Calu3 (cell line): ENCODE measurements at regions not wholly inside any gene's neighbourhood (a gene's known extent, or its start where the extent isn't known, plus 50 kb on each side); places are given as distances from the start of the nearest gene placed in this dataset.

ENCODE experiments used
- BruUV-seq: library from RNA; stranded (reverse); fragments of 400-500 nt; replicated peaks from 2 replicates; lab custom pipeline; 2021; lab: Mats Ljungman, UMichigan
- CTCF ChIA-PET: fragments of 300-600 bp; sonication (Branson Sonifier 250); formaldehyde crosslinking; loops from one replicate; lab custom pipeline; 2022; ENCODE audit warnings: antibody characterized with exemption; lab: Charles Lee
- DNase-seq: peaks from one replicate; pipeline ENCODE4 v3.0.0; 2022
- H3K27ac Mint-ChIP-seq: one replicate; pipeline ENCODE4 v1.8.0; 2022; ENCODE audit warnings: mixed read lengths; ENCODE audit not compliant: unreplicated experiment
- H3K27me3 Mint-ChIP-seq: one replicate; pipeline ENCODE4 v1.8.0; 2022; ENCODE audit warnings: mixed read lengths; ENCODE audit not compliant: unreplicated experiment
- H3K36me3 Mint-ChIP-seq: one replicate; pipeline ENCODE4 v1.8.0; 2022; ENCODE audit warnings: mild to moderate bottlenecking, moderate library complexity, mixed read lengths; ENCODE audit not compliant: insufficient read depth, unreplicated experiment
- H3K4me1 Mint-ChIP-seq: one replicate; pipeline ENCODE4 v1.8.0; 2022; ENCODE audit warnings: mild to moderate bottlenecking, low read depth, mixed read lengths; ENCODE audit not compliant: unreplicated experiment
- H3K4me3 Mint-ChIP-seq: one replicate; pipeline ENCODE4 v1.8.0; 2022; ENCODE audit warnings: mild to moderate bottlenecking, low read depth, moderate library complexity, mixed read lengths; ENCODE audit not compliant: unreplicated experiment
- H3K9me3 Mint-ChIP-seq: one replicate; pipeline ENCODE4 v1.8.0; 2022; ENCODE audit warnings: low read depth, mixed read lengths; ENCODE audit not compliant: unreplicated experiment
- intact Hi-C: fragments of 100-400 bp; cut with micrococcal nuclease; formaldehyde crosslinking; loops from one replicate; pipeline ENCODE4 v1.10.0; 2022; ENCODE audit not compliant: unreplicated experiment
- TF ChIP-seq, protein P1 (sequence below): fragments of 200-600 bp; IDR thresholded peaks from one replicate; pipeline ENCODE4 v1.8.0; 2022; ENCODE audit warnings: antibody characterized with exemption; ENCODE audit not compliant: unreplicated experiment

DNA sequence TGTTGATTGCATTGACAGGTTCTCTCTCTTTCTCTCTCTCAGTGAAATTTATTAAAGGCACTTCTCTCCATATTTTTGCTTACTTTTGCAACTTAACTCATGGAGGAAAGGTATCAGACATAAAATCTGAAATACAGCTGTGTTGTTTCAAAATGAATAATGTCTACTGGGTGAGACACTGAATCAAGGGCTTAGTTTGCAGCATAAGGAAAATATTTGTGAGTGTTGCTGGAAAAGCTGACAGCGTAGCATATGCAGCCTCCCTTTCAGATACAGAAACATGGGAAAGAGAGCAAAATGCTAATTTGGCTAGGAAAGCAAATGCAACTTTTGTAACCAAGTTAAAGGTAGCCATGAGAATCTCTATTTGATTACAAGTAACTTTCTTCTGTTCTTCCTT, 81.5 kb upstream of the COL3A1 start:
- no peaks in the 10 kb centered on the region for H3K9me3 Mint-ChIP-seq
- BruUV-seq = no TSS peak
- H3K36me3 Mint-ChIP-seq = no peaks in the 10 kb centered on the region
- no peaks in the 10 kb centered on the region for H3K4me1 Mint-ChIP-seq
- DNase-seq = no peak
- H3K27ac Mint-ChIP-seq = no peak overlapping the region
- TF ChIP-seq, protein P1, sequence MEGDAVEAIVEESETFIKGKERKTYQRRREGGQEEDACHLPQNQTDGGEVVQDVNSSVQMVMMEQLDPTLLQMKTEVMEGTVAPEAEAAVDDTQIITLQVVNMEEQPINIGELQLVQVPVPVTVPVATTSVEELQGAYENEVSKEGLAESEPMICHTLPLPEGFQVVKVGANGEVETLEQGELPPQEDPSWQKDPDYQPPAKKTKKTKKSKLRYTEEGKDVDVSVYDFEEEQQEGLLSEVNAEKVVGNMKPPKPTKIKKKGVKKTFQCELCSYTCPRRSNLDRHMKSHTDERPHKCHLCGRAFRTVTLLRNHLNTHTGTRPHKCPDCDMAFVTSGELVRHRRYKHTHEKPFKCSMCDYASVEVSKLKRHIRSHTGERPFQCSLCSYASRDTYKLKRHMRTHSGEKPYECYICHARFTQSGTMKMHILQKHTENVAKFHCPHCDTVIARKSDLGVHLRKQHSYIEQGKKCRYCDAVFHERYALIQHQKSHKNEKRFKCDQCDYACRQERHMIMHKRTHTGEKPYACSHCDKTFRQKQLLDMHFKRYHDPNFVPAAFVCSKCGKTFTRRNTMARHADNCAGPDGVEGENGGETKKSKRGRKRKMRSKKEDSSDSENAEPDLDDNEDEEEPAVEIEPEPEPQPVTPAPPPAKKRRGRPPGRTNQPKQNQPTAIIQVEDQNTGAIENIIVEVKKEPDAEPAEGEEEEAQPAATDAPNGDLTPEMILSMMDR = no peak
- intact Hi-C loops = no loop called here
- H3K27me3 Mint-ChIP-seq = no peaks in the 10 kb centered on the region
- no peak overlapping the region for H3K4me3 Mint-ChIP-seq
- CTCF ChIA-PET = no interaction called here

- CTCF ChIA-PET = no interaction called here
- H3K27me3 Mint-ChIP-seq = no peaks in the 10 kb centered on the region
- TF ChIP-seq, protein P1 = no peak
- H3K9me3 Mint-ChIP-seq = no peaks in the 10 kb centered on the region
- no peaks in the 10 kb centered on the region for H3K4me1 Mint-ChIP-seq
- H3K36me3 Mint-ChIP-seq = no peaks in the 10 kb centered on the region
- H3K27ac Mint-ChIP-seq = no peak overlapping the region
- no TSS peak for BruUV-seq
- no peak overlapping the region for H3K4me3 Mint-ChIP-seq
- no peak for DNase-seq
- intact Hi-C loops = no loop called here
Measured at GRCh38 chr2:188893972-188894371, 80.2 kb upstream of the COL3A1 start.

DNA sequence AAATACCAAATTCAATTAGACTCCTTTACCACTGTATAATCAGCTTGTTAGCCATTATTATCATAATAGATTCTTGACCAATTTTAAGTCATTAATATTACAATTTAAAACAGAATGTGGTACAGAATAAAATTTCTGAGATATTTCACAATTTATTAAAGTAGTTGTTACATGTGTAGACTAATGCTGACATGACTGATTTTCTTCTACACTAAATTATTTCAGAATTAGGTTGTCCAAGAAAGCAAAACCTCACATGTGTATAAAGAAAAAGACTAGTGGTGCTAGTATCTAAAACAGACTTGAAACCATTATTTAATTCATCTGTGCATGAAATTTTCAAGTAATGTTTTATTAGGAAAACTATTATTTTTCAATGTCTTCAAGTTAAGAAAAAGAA, 79.2 kb upstream of the COL3A1 start:
- CTCF ChIA-PET = no interaction called here
- BruUV-seq = no TSS peak
- H3K9me3 Mint-ChIP-seq = no peaks in the 10 kb centered on the region
- DNase-seq = no peak
- H3K4me1 Mint-ChIP-seq = no peaks in the 10 kb centered on the region
- no peak overlapping the region for H3K27ac Mint-ChIP-seq
- H3K36me3 Mint-ChIP-seq = no peaks in the 10 kb centered on the region
- TF ChIP-seq, protein P1 = no peak
- no peaks in the 10 kb centered on the region for H3K27me3 Mint-ChIP-seq
- no peak overlapping the region for H3K4me3 Mint-ChIP-seq
- intact Hi-C loops = no loop called here

GRCh38 chr2:188897096-188897495, 77.1 kb upstream of the COL3A1 start:
- H3K27ac Mint-ChIP-seq = no peak overlapping the region
- H3K36me3 Mint-ChIP-seq = no peaks in the 10 kb centered on the region
- no peaks in the 10 kb centered on the region for H3K27me3 Mint-ChIP-seq
- intact Hi-C loops = no loop called here
- TF ChIP-seq, protein P1 = no peak
- no TSS peak for BruUV-seq
- DNase-seq = no peak
- no peaks in the 10 kb centered on the region for H3K4me1 Mint-ChIP-seq
- no peaks in the 10 kb centered on the region for H3K9me3 Mint-ChIP-seq
- H3K4me3 Mint-ChIP-seq = no peak overlapping the region
- CTCF ChIA-PET = no interaction called here
